Fibroblast of skin of left quadriceps (primary cell): ENCODE measurements at regions not wholly inside any gene's neighbourhood (a gene's known extent, or its start where the extent isn't known, plus 50 kb on each side); places are given as distances from the start of the nearest gene placed in this dataset.

Experiments
- DNase-seq, 2 experiments: peaks; one replicate each; pipeline ENCODE4 v3.0.0-alpha.2; 2013; ENCODE audit warnings: low read depth in 2 of 2

- DNase-seq: no peak
These were observed 366.0 kb upstream of the PDGFD start for GRCh38 chr11:104529906-104530305.

DNA sequence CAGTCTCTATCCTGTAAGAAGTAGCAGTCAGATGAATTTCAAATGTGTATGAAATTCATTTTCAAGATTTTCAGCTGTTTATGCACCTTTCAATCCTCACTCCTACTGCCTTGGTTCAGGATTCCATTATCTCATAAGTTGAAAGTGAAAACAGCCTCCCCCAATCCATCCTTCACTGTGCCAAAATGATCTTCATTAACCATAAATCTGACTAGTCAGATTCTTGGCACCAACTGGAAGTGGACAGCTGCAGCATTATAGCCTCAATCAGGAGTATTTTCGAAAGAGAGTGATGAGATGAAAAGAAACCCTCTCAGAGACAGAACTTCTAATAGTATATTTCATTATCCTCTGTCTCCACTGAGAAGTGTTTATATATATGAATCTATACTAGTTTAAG lies 365.3 kb upstream of the PDGFD start:
- no peak for DNase-seq

DNA sequence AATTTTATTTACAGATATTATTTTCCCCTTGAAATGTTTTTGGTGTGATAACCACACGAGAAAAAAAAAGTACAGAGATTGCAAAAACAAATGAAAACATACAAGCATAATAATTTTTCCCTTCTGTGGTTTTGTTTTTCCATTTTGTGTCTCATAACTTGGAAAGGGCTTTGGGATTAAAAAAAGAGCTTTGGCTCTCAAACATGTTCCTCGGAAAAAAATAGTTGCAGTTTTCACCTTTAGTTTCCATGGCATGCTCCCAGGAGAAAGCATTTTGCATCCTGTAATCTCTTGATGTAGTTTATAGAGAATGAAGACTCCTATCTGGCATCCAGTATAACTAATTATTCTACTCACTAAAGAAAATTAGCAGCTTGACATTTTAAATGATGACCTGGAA lies 362.1 kb upstream of the PDGFD start:
- DNase-seq: no peak

- DNase-seq: no peak
These were observed 361.5 kb upstream of the PDGFD start for GRCh38 chr11:104525416-104525815.

DNA sequence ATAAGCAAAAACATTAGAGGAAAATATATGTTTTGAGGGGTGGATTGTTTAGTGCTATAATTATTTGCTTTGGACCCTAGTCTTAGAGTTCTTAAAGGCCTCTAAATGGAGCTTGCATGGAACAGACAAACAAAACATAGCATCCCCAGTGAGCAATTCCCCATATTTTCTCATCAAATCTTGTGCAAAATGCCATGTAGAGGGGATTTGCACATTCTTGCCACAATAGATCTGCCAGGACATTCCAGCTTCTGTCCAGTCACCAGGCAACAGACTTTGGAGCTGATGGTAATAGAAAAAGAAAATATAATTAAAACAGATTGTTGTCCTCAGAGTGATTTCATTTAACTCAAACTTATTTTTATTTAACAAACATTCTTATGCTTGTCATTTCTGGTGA lies 360.3 kb upstream of the PDGFD start:
- no peak for DNase-seq

- no peak for DNase-seq
These were observed 359.7 kb upstream of the PDGFD start for GRCh38 chr11:104523611-104524010.

- no peak for DNase-seq
These were observed 358.7 kb upstream of the PDGFD start for GRCh38 chr11:104522650-104523049.

DNA sequence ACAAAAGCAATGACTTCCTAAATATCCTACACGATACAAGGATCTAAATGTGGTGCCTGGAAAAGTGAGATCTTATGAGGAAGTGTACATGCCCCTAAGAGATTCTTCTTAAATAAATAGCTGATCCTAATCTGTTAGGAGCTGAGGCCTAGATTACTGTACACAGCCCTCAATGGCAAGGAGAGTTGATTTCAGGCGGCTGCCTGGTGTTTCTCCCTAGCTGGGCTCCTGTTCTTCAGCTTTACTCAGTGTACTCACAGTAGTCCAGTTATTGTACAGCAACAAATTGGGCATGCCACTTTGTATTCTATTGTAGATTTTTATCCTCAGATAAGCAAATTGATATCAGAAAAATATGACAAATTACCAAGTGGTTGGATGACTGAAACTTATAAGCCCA lies 358.2 kb upstream of the PDGFD start:
- no peak for DNase-seq

- no peak for DNase-seq
These were observed 346.2 kb upstream of the PDGFD start for GRCh38 chr11:104510169-104510568.

GRCh38 chr11:104490182-104490581 lies 326.2 kb upstream of the PDGFD start:
- DNase-seq: no peak

- DNase-seq: no peak
These were observed 324.6 kb upstream of the PDGFD start for GRCh38 chr11:104488561-104488960.

DNA sequence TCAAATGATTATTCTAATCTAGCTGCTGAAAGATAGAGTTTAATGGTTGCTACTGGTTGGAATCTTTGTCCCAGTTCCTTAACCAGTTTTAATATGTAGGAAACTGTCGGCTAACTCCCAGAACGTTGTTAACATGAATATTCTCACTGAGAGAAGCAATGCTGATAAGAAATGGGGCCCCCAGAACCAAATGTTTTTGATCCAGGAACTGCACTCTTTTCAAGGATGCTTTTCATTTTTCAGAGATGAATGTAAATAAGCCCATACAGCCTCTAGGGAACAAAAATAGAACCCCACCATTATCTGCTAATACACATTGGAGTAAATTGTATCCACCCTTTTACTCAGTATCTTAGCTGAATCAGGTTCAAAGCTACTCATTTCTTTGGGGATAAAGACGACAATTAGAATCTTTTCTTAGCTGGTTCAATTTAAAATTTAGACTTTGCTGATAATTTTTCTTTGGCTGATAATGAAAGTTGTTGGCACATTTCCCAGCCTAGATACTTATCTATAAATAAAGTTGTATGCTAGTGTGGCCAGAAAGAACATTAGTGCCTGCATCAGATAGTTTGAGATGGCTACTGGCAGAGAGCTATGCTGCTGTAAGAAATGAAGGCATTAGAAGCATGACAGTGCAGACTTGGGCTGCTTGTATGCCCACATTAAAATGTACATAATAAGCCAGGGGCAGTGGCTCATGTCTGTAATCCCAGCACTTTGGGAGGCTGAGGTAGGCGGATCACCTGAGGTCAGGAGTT lies 323.3 kb upstream of the PDGFD start:
- no peak for DNase-seq

DNA sequence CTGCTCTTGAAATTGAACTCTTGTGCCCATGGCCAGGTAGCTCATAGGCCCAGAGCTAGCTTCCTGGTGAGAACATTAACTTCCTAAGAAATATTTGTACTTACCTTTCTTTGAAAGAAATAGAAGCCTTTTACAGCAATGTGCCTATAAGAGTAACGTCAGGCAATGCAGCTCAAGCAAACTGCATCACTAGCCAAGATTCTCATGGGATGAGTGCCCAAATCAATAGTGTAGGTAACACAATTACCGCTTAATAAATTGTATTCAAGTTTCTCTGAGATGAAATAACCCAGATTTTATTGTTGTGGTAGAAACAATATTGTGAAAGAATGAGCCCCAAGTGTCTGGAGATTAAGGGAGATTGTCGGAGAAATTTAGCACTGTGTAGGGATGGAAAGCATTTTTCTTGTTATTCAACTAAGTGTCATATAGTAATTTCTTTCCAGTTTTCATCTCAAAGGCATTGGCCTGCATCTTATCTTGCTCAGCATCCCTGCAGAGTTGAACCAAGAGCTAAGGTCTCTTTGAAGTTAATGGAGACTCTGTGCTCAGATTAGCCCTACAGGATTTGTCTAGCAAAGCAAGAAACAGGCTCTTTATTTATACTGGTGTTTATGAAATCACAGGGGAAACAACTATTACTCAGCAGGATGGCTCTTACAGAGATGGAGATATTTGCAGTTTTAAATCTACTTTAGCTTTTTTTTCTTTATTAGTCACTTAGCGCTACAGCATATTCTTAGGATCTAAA lies 321.0 kb upstream of the PDGFD start:
- no peak for DNase-seq

- DNase-seq: no peak
These were observed 313.0 kb upstream of the PDGFD start for GRCh38 chr11:104476898-104477297.

DNA sequence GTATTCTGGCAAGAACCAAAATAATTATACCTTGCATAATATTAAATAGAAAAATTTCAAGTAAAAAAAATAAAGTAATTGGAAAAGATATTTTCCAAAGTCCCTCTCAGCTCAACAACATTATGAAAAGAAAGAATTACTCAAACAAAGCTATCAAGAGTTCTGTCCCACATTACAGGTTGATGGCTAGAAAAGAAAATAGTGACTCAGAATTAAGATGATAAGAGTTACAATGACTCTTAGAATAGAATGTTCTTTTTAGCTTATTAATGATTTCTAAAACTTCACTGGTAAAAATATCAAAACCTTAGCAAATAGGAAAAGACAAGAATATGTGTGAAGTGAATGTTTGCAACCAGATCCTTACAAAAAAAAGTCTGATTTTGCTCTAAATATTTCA lies 312.5 kb upstream of the PDGFD start:
- DNase-seq: no peak

- DNase-seq: no peak
These were observed 303.5 kb upstream of the PDGFD start for GRCh38 chr11:104467404-104467803.

GRCh38 chr11:104465321-104465720 lies 301.4 kb upstream of the PDGFD start:
- no peak for DNase-seq

DNA sequence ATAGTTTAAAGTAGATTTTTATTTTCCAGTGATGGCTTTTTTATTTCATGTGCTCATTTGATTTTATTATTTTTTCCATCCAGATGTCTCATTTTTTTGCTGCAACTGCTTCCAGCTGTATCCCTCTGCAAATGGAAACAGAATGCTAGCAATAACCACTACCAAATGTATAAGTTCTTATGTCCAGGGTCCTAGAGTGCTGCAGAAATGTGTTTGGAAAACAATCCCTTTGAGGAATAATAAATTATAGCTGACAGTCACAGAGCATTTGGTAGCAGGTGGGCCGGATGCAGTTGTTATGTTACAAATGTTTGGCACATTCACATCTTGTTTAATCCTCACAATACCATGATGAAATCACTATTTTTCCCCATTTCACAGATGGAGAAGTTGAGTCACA lies 300.7 kb upstream of the PDGFD start:
- DNase-seq: no peak

DNA sequence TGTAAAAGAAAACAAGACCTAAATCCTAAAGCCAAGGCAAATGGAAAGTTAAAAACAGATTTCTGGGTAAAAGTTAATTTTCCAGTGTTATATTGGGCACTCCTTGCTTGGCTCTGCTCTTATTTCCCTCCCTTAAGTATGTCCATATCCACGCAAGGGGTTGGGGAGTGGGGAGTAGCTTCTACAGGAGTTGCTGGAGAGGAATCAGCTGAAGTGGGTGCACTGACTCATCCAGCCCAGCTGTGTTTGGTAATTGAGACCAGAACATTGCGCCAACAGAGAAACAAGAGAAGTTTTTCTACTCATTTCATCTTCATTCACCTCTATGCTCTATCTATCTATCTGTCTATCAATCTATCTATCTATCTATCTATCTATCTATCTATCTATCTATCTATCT lies 298.4 kb upstream of the PDGFD start:
- DNase-seq: peak; percentile 54 to 66

GRCh38 chr11:104451197-104451893 lies 287.4 kb upstream of the PDGFD start:
- no peak for DNase-seq

- no peak for DNase-seq
These were observed 279.4 kb upstream of the PDGFD start for GRCh38 chr11:104443387-104443786.

DNA sequence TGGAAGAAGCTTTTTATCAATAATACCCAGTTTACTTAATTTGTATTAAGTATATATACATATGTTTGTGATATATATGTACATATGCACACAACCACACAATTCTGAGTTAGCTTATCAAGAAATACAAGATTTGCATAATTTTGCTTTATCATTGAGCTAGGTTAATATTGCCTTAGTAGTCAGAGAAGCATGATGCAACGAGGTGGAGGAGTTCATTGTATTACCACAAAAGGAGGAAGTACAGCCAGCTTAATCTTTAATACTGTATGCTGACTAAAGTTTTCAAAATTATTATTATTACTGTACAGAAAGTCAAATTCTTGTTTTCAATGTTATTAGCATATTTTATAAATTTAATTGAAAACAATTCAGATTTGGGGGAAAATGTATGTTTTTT lies 278.4 kb upstream of the PDGFD start:
- DNase-seq: no peak

GRCh38 chr11:104435494-104435893 lies 271.5 kb upstream of the PDGFD start:
- no peak for DNase-seq
